Sigmoid colon (tissue), 4 donors: ENCODE measurements at regions not wholly inside any gene's neighbourhood (a gene's known extent, or its start where the extent isn't known, plus 50 kb on each side); places are given as distances from the start of the nearest gene placed in this dataset.

Experiments
- EP300 ChIP-seq, 4 donors: sonication (generic); formaldehyde crosslinking; IDR thresholded peaks; one replicate each; pipeline ENCODE4 v1.6.1; 2017; ENCODE audit warnings: antibody characterized with exemption in 4 of 4
- POLR2A ChIP-seq, 2 donors: fragments of 450-650 bp; IDR thresholded peaks; one replicate each; pipeline ENCODE4 v1.6.1; 2016; ENCODE audit warnings: antibody characterized with exemption in 2 of 2, mild to moderate bottlenecking in 2 of 2, moderate library complexity in 2 of 2
- POLR2AphosphoS5 ChIP-seq, 4 donors: sonication (generic); formaldehyde crosslinking; IDR thresholded peaks; one replicate each; pipeline ENCODE4 v1.6.1; 2017; ENCODE audit warnings: antibody characterized with exemption in 4 of 4
- TF ChIP-seq, protein P1 (sequence below), 4 experiments: fragments of 450-650 bp in 3 of 4; fragments of 200-600 bp in 1 of 4; IDR thresholded peaks; one replicate each; pipeline ENCODE4 v1.5.1; 2016 to 2019; ENCODE audit warnings: antibody characterized with exemption in 4 of 4, mild to moderate bottlenecking in 3 of 4, moderate library complexity in 2 of 4

DNA sequence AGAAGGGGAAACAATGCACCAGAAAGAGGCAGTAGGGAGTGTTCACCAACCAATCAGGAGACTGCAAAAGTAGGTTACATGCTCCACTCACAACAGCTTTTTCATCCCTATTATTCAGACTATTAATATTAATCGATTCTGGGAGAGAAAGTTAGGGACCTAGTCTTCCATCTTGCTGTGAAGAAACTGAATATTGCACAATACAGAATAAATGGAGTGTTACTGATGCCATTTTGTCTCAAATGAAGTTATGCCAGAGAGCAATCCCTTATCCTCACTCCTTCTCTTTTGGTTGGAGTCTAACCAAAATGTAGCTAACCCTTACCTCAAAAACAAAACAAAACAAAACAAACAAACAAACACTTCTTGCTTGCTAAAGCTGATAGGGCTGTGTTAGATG lies 1120.9 kb upstream of the GYPC start:
- TF ChIP-seq POLR2A (IDR thresholded peaks at IDR 0.05) (no peak), EP300 (IDR thresholded peaks at IDR 0.05) (no peak), POLR2AphosphoS5 (IDR thresholded peaks at IDR 0.05) (no peak)
- TF ChIP-seq, protein P1, sequence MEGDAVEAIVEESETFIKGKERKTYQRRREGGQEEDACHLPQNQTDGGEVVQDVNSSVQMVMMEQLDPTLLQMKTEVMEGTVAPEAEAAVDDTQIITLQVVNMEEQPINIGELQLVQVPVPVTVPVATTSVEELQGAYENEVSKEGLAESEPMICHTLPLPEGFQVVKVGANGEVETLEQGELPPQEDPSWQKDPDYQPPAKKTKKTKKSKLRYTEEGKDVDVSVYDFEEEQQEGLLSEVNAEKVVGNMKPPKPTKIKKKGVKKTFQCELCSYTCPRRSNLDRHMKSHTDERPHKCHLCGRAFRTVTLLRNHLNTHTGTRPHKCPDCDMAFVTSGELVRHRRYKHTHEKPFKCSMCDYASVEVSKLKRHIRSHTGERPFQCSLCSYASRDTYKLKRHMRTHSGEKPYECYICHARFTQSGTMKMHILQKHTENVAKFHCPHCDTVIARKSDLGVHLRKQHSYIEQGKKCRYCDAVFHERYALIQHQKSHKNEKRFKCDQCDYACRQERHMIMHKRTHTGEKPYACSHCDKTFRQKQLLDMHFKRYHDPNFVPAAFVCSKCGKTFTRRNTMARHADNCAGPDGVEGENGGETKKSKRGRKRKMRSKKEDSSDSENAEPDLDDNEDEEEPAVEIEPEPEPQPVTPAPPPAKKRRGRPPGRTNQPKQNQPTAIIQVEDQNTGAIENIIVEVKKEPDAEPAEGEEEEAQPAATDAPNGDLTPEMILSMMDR (IDR thresholded peaks at IDR 0.05): no peak
